ENCODE measurements at regions not wholly inside any gene's neighbourhood (a gene's known extent, or its start where the extent isn't known, plus 50 kb on each side); places are given as distances from the start of the nearest gene placed in this dataset.

DNA sequence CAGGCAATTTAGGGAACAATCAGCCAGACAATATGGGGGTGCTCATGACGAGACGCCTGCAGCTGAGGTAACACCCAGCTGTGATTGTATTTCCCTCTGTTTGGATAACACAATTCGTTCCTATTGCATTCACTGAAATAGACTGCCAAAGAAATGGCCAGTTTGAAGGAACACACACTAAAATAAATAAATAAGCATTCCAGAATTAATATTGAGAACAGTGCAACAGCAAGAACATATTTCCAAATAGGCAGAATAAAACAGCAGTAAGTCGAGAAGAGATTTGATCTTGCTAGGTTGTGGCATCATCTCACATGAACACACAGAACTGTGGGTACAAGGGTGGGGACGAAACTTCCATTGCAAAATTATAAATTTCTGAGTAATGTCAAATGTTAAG lies 133.5 kb upstream of the FAM47B start:
- DNase-seq = no peak
- H3K4me1 ChIP-seq (replicated peaks; ENCODE audit: insufficient read depth) = no peaks in the 10 kb centered on the region
- H3K4me2 ChIP-seq = no peak overlapping the region
- no peak overlapping the region for H3K4me3 ChIP-seq
- intact Hi-C loops (cut with micrococcal nuclease; ENCODE audit: unreplicated experiment) = no loop called here
- H3K27ac ChIP-seq = no peak overlapping the region
- no peaks in the 10 kb centered on the region for H3K79me2 ChIP-seq (ENCODE audit: low read depth)
- no TSS peak for BruUV-seq (replicated peaks)
- H4K20me1 ChIP-seq (ENCODE audit: insufficient read depth) = no peaks in the 10 kb centered on the region
- H3F3A ChIP-seq (ENCODE audit: insufficient read depth, low read depth) = no peaks in the 10 kb centered on the region
- TF ChIP-seq, protein P1, sequence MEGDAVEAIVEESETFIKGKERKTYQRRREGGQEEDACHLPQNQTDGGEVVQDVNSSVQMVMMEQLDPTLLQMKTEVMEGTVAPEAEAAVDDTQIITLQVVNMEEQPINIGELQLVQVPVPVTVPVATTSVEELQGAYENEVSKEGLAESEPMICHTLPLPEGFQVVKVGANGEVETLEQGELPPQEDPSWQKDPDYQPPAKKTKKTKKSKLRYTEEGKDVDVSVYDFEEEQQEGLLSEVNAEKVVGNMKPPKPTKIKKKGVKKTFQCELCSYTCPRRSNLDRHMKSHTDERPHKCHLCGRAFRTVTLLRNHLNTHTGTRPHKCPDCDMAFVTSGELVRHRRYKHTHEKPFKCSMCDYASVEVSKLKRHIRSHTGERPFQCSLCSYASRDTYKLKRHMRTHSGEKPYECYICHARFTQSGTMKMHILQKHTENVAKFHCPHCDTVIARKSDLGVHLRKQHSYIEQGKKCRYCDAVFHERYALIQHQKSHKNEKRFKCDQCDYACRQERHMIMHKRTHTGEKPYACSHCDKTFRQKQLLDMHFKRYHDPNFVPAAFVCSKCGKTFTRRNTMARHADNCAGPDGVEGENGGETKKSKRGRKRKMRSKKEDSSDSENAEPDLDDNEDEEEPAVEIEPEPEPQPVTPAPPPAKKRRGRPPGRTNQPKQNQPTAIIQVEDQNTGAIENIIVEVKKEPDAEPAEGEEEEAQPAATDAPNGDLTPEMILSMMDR (conservative IDR thresholded peaks at IDR 0.05) = no peak
- TF ChIP-seq EZH2 (IDR thresholded peaks at IDR 0.05; ENCODE audit: low read depth) = no peak
- POLR2A ChIA-PET (ENCODE audit: unreplicated experiment) = no interaction called here
- no peaks in the 10 kb centered on the region for H3K9me2 ChIP-seq (ENCODE audit: insufficient read depth)
- no peak overlapping the region for H2AFZ ChIP-seq
- CTCF ChIA-PET = no interaction called here
- no peaks in the 10 kb centered on the region for H3K36me3 ChIP-seq (ENCODE audit: low read depth)
- H3K27me3 ChIP-seq (ENCODE audit: insufficient read depth, low read depth) = no peaks in the 10 kb centered on the region
- H3K9me3 ChIP-seq (ENCODE audit: insufficient read depth, low read depth) = no peaks in the 10 kb centered on the region

DNA sequence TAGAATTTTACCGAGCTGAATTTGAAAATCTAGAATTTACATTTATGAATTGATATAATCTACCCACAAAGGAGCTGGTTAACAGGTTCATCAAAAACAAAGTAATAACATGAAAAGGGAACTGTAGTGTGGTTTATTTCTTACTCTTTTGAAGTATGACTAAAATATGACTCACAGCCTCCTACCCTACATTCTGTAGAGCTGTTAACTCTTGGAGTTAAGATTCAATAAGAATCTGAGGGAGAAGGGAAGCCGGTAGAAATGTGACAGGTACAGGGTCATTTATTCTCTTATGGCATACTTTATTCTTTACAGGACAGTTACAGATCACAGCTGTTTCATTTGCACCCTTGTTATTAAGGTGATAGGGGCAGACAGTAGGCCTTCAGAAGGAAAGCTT lies 132.2 kb upstream of the FAM47B start:
- Histone ChIP-seq H4K20me1 (ENCODE audit: insufficient read depth) (no peaks in the 10 kb centered on the region), H2AFZ (no peak overlapping the region), H3K27me3 (ENCODE audit: insufficient read depth, low read depth) (no peaks in the 10 kb centered on the region), H3F3A (ENCODE audit: insufficient read depth, low read depth) (no peaks in the 10 kb centered on the region), H3K4me1 (replicated peaks; ENCODE audit: insufficient read depth) (no peaks in the 10 kb centered on the region), H3K36me3 (ENCODE audit: low read depth) (no peaks in the 10 kb centered on the region), H3K79me2 (ENCODE audit: low read depth) (no peaks in the 10 kb centered on the region), H3K4me2 (no peak overlapping the region; the same call in 1 of the 2 replicates), H3K9me3 (ENCODE audit: insufficient read depth, low read depth) (no peaks in the 10 kb centered on the region), H3K9me2 (ENCODE audit: insufficient read depth) (no peaks in the 10 kb centered on the region), H3K4me3 (no peak overlapping the region), H3K27ac (no peak overlapping the region)
- POLR2A ChIA-PET (ENCODE audit: unreplicated experiment) = no interaction called here
- intact Hi-C loops (cut with micrococcal nuclease; ENCODE audit: unreplicated experiment) = no loop called here
- BruUV-seq (replicated peaks) = no TSS peak
- CTCF ChIA-PET = interaction anchor here (0.6 kb wide), 1 partner anchor 1046 kb away, joined by 3 read pairs; no protein-coding TSS in a partner anchor
- TF ChIP-seq, protein P1 (conservative IDR thresholded peaks at IDR 0.05) = no peak
- no peak for TF ChIP-seq EZH2 (IDR thresholded peaks at IDR 0.05; ENCODE audit: low read depth)
- DNase-seq = no peak

DNA sequence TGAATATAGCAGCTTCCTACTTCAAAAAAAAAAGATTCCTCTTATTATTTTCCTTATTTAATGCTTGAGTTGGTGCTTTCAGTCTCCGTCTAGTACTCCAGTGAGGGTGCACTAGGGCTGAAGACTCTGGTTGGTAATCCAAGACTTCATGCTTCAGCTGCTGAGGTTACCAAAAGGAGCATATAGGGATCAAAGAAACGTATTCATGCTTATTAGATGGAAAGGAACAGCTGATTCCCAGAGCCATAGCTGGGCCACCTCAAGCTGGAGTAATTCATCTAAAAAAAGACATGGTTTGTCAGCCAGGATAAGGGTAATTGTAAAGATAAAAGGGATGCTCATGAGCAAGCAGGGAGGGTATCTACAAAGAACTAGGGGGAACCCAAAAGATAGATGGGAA lies 131.7 kb upstream of the FAM47B start:
- Histone ChIP-seq H4K20me1 (ENCODE audit: insufficient read depth) (no peaks in the 10 kb centered on the region), H3K27me3 (ENCODE audit: insufficient read depth, low read depth) (no peaks in the 10 kb centered on the region), H3K4me2 (no peak overlapping the region), H3K9me2 (ENCODE audit: insufficient read depth) (no peaks in the 10 kb centered on the region), H3K79me2 (ENCODE audit: low read depth) (no peaks in the 10 kb centered on the region), H3K4me1 (replicated peaks; ENCODE audit: insufficient read depth) (no peaks in the 10 kb centered on the region), H3F3A (ENCODE audit: insufficient read depth, low read depth) (no peaks in the 10 kb centered on the region), H3K36me3 (ENCODE audit: low read depth) (no peaks in the 10 kb centered on the region), H3K4me3 (no peak overlapping the region), H3K9me3 (ENCODE audit: insufficient read depth, low read depth) (no peaks in the 10 kb centered on the region), H2AFZ (no peak overlapping the region), H3K27ac (no peak overlapping the region)
- POLR2A ChIA-PET (ENCODE audit: unreplicated experiment) = no interaction called here
- intact Hi-C loops (cut with micrococcal nuclease; ENCODE audit: unreplicated experiment) = no loop called here
- CTCF ChIA-PET = interaction anchor here (0.6 kb wide), 1 partner anchor 1046 kb away, joined by 3 read pairs; no protein-coding TSS in a partner anchor
- no TSS peak for BruUV-seq (replicated peaks)
- DNase-seq = no peak
- no peak for TF ChIP-seq EZH2 (IDR thresholded peaks at IDR 0.05; ENCODE audit: low read depth)
- TF ChIP-seq, protein P1 (conservative IDR thresholded peaks at IDR 0.05) = no peak
